Testis (tissue), 2 donors: ENCODE measurements at regions not wholly inside any gene's neighbourhood (a gene's known extent, or its start where the extent isn't known, plus 50 kb on each side); places are given as distances from the start of the nearest gene placed in this dataset.

Experiments used
- DNase-seq: peaks from one replicate; pipeline ENCODE4 v3.0.0-alpha.2; 2019
- H3K27ac ChIP-seq, 2 donors: fragments of 200-600 bp; sonication (generic); one replicate each; pipeline ENCODE4 v1.5.1; 2019
- H3K27me3 ChIP-seq: fragments of 200-600 bp; sonication (generic); one replicate; pipeline ENCODE4 v1.5.1; 2019
- H3K36me3 ChIP-seq: fragments of 200-600 bp; sonication (generic); one replicate; pipeline ENCODE4 v1.5.1; 2017; ENCODE audit warnings: low read depth; ENCODE audit errors: missing control alignments
- H3K4me1 ChIP-seq: fragments of 200-600 bp; sonication (generic); one replicate; pipeline ENCODE4 v1.5.1; 2019
- H3K4me3 ChIP-seq, 2 donors: fragments of 200-600 bp; sonication (generic); one replicate each; pipeline ENCODE4 v1.5.1; 2017 to 2019
- H3K9me3 ChIP-seq: fragments of 200-600 bp; sonication (generic); one replicate; pipeline ENCODE4 v1.5.1; 2017
- POLR2A ChIP-seq: fragments of 450-650 bp; IDR thresholded peaks from one replicate; pipeline ENCODE4 v1.6.1; 2017; ENCODE audit warnings: antibody characterized with exemption, mild to moderate bottlenecking, moderate library complexity
- WGBS, 2 donors: methylation state at CpG; one replicate each; pipeline ENCODE4 v1.1.5; 2018; 5-methylcytosine and 5-hydroxymethylcytosine counted together
- intact Hi-C: fragments of 100-400 bp; cut with DNase I; formaldehyde crosslinking; loops from one replicate; pipeline ENCODE4 v1.15.1; 2023; ENCODE audit warnings: low total_unique reads
- TF ChIP-seq, protein P1 (sequence below), 3 experiments: fragments of 450-650 bp in 2 of 3; fragments of 200-600 bp in 1 of 3; sonication (generic) in 1 of 3; IDR thresholded peaks; one replicate each; pipeline ENCODE4 v1.5.1; 2016 to 2019; ENCODE audit warnings: antibody characterized with exemption in 3 of 3, mild to moderate bottlenecking in 2 of 3, moderate library complexity in 1 of 3

DNA sequence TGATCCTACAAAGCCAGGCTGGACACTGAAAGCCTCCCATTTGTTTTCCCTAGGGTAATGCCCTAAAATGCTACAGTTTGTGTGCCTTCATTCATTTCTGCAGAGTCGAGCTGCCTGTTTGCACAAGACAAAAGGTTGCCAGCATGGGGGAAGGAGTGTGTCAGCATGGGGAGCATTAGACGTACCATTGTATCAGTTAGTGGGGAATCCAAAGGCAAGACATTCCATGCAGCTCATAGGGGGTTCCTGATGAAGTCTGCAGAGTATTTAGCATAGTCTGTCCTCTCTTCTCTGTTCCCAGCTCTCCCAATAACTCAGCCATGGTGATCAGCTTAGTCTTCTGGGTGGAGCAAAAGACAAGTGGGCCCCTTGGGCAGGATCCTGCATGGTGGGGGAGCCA, 276.9 kb upstream of the PCDH7 start:
- DNase-seq, result no peak
- H3K4me3 ChIP-seq, result no peak overlapping the region
- WGBS, 2 donors, result 78 to 79% methylated on average over 2 of the region's 2 CpGs
- TF ChIP-seq POLR2A, result no peak
- TF ChIP-seq, protein P1, sequence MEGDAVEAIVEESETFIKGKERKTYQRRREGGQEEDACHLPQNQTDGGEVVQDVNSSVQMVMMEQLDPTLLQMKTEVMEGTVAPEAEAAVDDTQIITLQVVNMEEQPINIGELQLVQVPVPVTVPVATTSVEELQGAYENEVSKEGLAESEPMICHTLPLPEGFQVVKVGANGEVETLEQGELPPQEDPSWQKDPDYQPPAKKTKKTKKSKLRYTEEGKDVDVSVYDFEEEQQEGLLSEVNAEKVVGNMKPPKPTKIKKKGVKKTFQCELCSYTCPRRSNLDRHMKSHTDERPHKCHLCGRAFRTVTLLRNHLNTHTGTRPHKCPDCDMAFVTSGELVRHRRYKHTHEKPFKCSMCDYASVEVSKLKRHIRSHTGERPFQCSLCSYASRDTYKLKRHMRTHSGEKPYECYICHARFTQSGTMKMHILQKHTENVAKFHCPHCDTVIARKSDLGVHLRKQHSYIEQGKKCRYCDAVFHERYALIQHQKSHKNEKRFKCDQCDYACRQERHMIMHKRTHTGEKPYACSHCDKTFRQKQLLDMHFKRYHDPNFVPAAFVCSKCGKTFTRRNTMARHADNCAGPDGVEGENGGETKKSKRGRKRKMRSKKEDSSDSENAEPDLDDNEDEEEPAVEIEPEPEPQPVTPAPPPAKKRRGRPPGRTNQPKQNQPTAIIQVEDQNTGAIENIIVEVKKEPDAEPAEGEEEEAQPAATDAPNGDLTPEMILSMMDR (IDR thresholded peaks at IDR 0.05), result no peak
- H3K27ac ChIP-seq, result no peak overlapping the region
- no peaks in the 10 kb centered on the region for H3K9me3 ChIP-seq
- no peaks in the 10 kb centered on the region for H3K36me3 ChIP-seq
- H3K4me1 ChIP-seq, result no peaks in the 10 kb centered on the region
- intact Hi-C loops, result no loop called here
- no peaks in the 10 kb centered on the region for H3K27me3 ChIP-seq

DNA sequence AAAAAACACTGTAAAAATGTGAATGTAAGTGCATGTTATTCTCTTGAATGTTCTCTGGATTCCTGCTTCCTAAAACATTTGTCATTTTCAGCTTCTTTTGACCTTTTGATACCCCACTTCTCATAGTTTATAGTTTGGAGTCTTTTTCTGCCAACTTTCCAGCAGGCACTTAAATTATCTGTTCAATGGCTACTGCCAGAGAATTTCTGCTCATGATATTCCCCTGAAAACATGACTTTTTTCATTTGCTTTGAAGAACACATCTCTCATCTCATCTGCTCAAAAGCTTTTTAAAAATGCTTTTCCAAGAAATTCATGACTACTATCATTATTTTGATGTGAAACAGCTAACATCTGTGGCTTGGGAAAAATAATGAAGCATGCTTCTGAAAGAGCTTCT, 269.7 kb upstream of the PCDH7 start:
- Histone ChIP-seq H3K4me3 (no peak overlapping the region), H3K36me3 (no peaks in the 10 kb centered on the region), H3K27me3 (no peaks in the 10 kb centered on the region), H3K4me1 (no peaks in the 10 kb centered on the region), H3K9me3 (no peaks in the 10 kb centered on the region), H3K27ac (no peak overlapping the region)
- intact Hi-C loops, result no loop called here
- TF ChIP-seq POLR2A, result no peak
- TF ChIP-seq, protein P1 (IDR thresholded peaks at IDR 0.05), result no peak
- DNase-seq, result no peak

DNA sequence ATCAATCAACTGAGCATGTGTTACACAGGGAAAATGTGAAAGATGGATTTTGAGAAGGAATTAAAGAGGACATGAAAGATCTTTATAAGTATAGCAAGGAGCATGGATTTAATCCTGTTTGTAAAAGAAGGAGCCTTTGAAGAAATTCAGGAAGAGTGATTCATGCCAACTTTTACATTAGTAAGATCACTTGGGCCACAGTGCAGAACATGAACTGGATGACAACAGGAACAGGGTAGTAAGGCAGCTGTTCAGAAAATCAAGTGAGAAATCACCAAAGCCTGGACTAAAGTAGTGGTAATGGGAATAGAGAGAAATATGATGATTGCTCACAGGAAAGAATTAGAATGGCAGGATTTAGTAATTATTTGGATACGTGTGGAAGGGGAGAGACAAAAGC, 265.7 kb upstream of the PCDH7 start:
- no peaks in the 10 kb centered on the region for H3K27me3 ChIP-seq
- DNase-seq, result no peak
- H3K4me1 ChIP-seq, result no peaks in the 10 kb centered on the region
- H3K9me3 ChIP-seq, result no peaks in the 10 kb centered on the region
- no peak overlapping the region for H3K4me3 ChIP-seq
- intact Hi-C loops, result no loop called here
- no peaks in the 10 kb centered on the region for H3K36me3 ChIP-seq
- TF ChIP-seq, protein P1 (IDR thresholded peaks at IDR 0.05), result no peak
- TF ChIP-seq POLR2A, result no peak
- 71 to 87% methylated on average over 1 of the region's 1 CpG for WGBS, 2 donors
- H3K27ac ChIP-seq, result no peak overlapping the region

DNA sequence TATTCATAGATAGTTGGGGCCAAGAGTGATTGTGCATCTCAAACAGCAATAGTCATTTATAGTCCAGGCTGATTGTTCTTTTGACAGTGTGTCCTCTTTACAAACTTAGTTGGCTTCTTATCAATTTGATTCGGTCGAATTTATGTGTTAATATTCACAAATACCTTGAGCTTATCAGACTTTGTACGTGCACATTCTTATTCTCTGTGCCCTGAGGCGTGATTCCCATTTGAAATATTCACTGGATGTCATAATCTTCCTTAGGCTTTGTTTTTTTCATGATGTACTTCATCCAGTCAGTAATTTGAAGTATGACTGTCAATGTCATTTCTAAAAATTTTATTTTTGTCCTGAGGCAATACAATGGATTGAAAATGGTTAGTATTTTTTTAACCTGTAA, 263.5 kb upstream of the PCDH7 start:
- H3K4me1 ChIP-seq, result no peaks in the 10 kb centered on the region
- 66 to 75% methylated on average over 4 of the region's 4 CpGs for WGBS, 2 donors
- TF ChIP-seq POLR2A, result no peak
- TF ChIP-seq, protein P1 (IDR thresholded peaks at IDR 0.05), result no peak
- DNase-seq, result no peak
- H3K36me3 ChIP-seq, result no peaks in the 10 kb centered on the region
- H3K27ac ChIP-seq, result no peak overlapping the region
- no peak overlapping the region for H3K4me3 ChIP-seq
- no peaks in the 10 kb centered on the region for H3K9me3 ChIP-seq
- intact Hi-C loops, result no loop called here
- H3K27me3 ChIP-seq, result no peaks in the 10 kb centered on the region

DNA sequence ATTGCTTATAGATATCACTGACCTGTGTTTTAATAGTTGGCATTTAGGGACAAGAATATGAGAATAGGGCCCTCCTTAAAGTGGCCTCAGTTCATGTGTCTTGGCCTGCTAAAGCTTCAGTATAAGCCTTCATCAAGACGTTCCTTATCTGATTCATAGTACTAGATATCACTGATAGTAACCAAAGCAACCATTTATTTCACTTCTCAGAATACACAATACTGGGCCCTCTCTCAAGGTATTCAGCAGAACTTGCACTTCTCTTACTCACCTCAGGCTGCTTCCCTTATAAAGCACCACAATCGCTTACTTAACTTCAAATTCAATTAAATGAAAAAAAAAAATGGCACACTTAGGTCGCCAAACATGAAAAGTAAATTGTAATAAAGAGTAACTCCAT, 259.4 kb upstream of the PCDH7 start:
- Histone ChIP-seq H3K4me3 (no peak overlapping the region), H3K36me3 (no peaks in the 10 kb centered on the region), H3K4me1 (no peaks in the 10 kb centered on the region), H3K9me3 (no peaks in the 10 kb centered on the region), H3K27me3 (no peaks in the 10 kb centered on the region), H3K27ac (no peak overlapping the region)
- no peak for DNase-seq
- no peak for TF ChIP-seq POLR2A
- TF ChIP-seq, protein P1 (IDR thresholded peaks at IDR 0.05), result no peak
- intact Hi-C loops, result no loop called here
- whole genome bisulfite sequencing, 2 donors, result 69 to 73% methylated on average over 3 of the region's 3 CpGs
